ENCODE measurements at regions not wholly inside any gene's neighbourhood (a gene's known extent, or its start where the extent isn't known, plus 50 kb on each side); places are given as distances from the start of the nearest gene placed in this dataset.

- TF ChIP-seq CTCF (IDR thresholded peaks at IDR 0.05) = no peak
- no peak for TF ChIP-seq POLR2A (IDR thresholded peaks at IDR 0.05)
Measured at GRCh38 chr2:206876216-206876860, 63.0 kb upstream of the CPO start.

All from body of pancreas (tissue), 4 donors.